Neural progenitor cell (in vitro differentiated cells): ENCODE measurements at regions not wholly inside any gene's neighbourhood (a gene's known extent, or its start where the extent isn't known, plus 50 kb on each side); places are given as distances from the start of the nearest gene placed in this dataset.

ENCODE experiments used
- DNase-seq: peaks from one replicate; pipeline ENCODE4 v3.0.0-alpha.2; 2016; ENCODE audit warnings: low spot score
- H2AFZ ChIP-seq: fragments of 200-600 bp; sonication (generic); replicated peaks from 2 replicates; pipeline ENCODE4 v1.6.1; 2016; ENCODE audit warnings: antibody characterized with exemption
- H3F3A ChIP-seq: fragments of 200-600 bp; sonication (generic); 2 replicates; pipeline ENCODE4 v1.6.1; 2016; ENCODE audit warnings: antibody characterized with exemption, low read depth
- H3K27ac ChIP-seq: fragments of 200-600 bp; sonication (generic); 2 replicates; pipeline ENCODE4 v1.5.1; 2016; ENCODE audit warnings: mild to moderate bottlenecking
- H3K27me3 ChIP-seq: fragments of 200-600 bp; sonication (generic); 2 replicates; pipeline ENCODE4 v1.6.1; 2016; ENCODE audit warnings: mild to moderate bottlenecking, moderate library complexity
- H3K36me3 ChIP-seq: fragments of 200-600 bp; sonication (generic); 2 replicates; pipeline ENCODE4 v1.5.1; 2016
- H3K4me1 ChIP-seq: fragments of 200-600 bp; sonication (generic); 2 replicates; pipeline ENCODE4 v1.6.1; 2016; ENCODE audit warnings: mixed run types
- H3K4me2 ChIP-seq: fragments of 200-600 bp; sonication (generic); 2 replicates; pipeline ENCODE4 v1.6.1; 2016
- H3K4me3 ChIP-seq: fragments of 200-600 bp; sonication (generic); 2 replicates; pipeline ENCODE4 v1.5.1; 2016
- H3K79me2 ChIP-seq: fragments of 200-600 bp; sonication (generic); 2 replicates; pipeline ENCODE4 v1.6.1; 2016; ENCODE audit warnings: low read depth
- H3K9ac ChIP-seq: fragments of 200-600 bp; sonication (generic); 2 replicates; pipeline ENCODE4 v1.6.1; 2016
- H3K9me3 ChIP-seq: fragments of 200-600 bp; sonication (generic); 2 replicates; pipeline ENCODE4 v1.5.1; 2016; ENCODE audit warnings: low read depth
- H4K20me1 ChIP-seq: fragments of 200-600 bp; sonication (generic); 2 replicates; pipeline ENCODE4 v1.6.1; 2016; ENCODE audit warnings: low read depth
- H3K27ac Mint-ChIP-seq: 3 replicates; pipeline ENCODE4 v1.8.0; 2021; ENCODE audit warnings: mixed read lengths
- H3K27me3 Mint-ChIP-seq: 2 replicates; pipeline ENCODE4 v1.8.0; 2022; ENCODE audit warnings: low read depth, mild to moderate bottlenecking, inconsistent platforms, moderate library complexity, mixed read lengths; ENCODE audit not compliant: insufficient read depth
- H3K36me3 Mint-ChIP-seq: 3 replicates; pipeline ENCODE4 v1.8.0; 2021; ENCODE audit warnings: mixed read lengths
- H3K4me1 Mint-ChIP-seq: 3 replicates; pipeline ENCODE4 v1.8.0; 2021; ENCODE audit warnings: mixed read lengths
- H3K4me3 Mint-ChIP-seq: 3 replicates; pipeline ENCODE4 v1.8.0; 2021; ENCODE audit warnings: mild to moderate bottlenecking, moderate library complexity, mixed read lengths
- H3K9me3 Mint-ChIP-seq: 3 replicates; pipeline ENCODE4 v1.8.0; 2020; ENCODE audit warnings: mixed read lengths
- CTCF ChIP-seq: fragments of 200-600 bp; sonication (generic); IDR thresholded peaks from 2 replicates; pipeline ENCODE4 v1.5.1; 2017; ENCODE audit warnings: antibody characterized with exemption, mild to moderate bottlenecking
- EZH2 ChIP-seq: fragments of 200-600 bp; sonication (generic); IDR thresholded peaks from 2 replicates; pipeline ENCODE4 v1.6.1; 2017; ENCODE audit warnings: antibody characterized with exemption, mild to moderate bottlenecking, moderate library complexity
- EZH2phosphoT487 ChIP-seq: fragments of 200-600 bp; sonication (generic); IDR thresholded peaks from 2 replicates; pipeline ENCODE4 v1.6.1; 2017; ENCODE audit warnings: antibody characterized with exemption

DNA sequence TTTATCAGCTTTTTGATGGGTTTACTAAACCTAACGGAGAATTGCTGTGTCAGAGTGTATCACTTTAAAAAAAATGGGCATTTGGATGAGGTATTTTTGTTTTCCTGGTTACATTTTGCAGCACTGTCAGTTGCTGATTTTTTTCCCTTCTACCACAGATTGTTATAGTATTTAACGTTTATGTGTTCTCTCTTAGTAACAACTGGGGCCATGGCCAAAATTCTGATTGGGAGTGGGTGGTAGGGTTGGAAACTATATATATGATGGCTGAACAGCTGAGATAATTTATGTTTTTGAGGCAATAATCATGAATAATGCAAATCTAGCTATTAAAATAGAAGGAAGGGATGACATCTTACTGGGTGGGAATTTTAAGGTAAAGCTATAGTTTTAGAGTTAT lies 229.4 kb upstream of the SUCLG2 start:
- no peaks in the 10 kb centered on the region for H3K9me3 ChIP-seq
- H3K36me3 Mint-ChIP-seq = no peaks in the 10 kb centered on the region
- H3K4me3 Mint-ChIP-seq = no peak overlapping the region
- no peak overlapping the region for H3K27ac ChIP-seq
- no peak overlapping the region for H3K27ac Mint-ChIP-seq
- no peak overlapping the region for H3K4me3 ChIP-seq
- peaks cover 2% of the 10 kb centered on the region for H3K9me3 Mint-ChIP-seq
- H3K79me2 ChIP-seq = no peaks in the 10 kb centered on the region
- no peak for TF ChIP-seq EZH2
- no peak for TF ChIP-seq EZH2phosphoT487
- no peak for TF ChIP-seq CTCF
- no peaks in the 10 kb centered on the region for H4K20me1 ChIP-seq
- no peaks in the 10 kb centered on the region for H3K27me3 ChIP-seq
- H3K4me1 ChIP-seq = no peaks in the 10 kb centered on the region
- no peak overlapping the region for H2AFZ ChIP-seq
- H3K36me3 ChIP-seq = no peaks in the 10 kb centered on the region
- H3K9ac ChIP-seq = no peak overlapping the region
- DNase-seq = no peak
- no peaks in the 10 kb centered on the region for H3K4me1 Mint-ChIP-seq
- H3F3A ChIP-seq = no peaks in the 10 kb centered on the region
- no peaks in the 10 kb centered on the region for H3K27me3 Mint-ChIP-seq
- H3K4me2 ChIP-seq = no peak overlapping the region

- no peaks in the 10 kb centered on the region for H3K79me2 ChIP-seq
- Mint-ChIP-seq H3K27me3 (no peaks in the 10 kb centered on the region), H3K4me3 (no peak overlapping the region), H3K4me1 (no peaks in the 10 kb centered on the region), H3K36me3 (no peaks in the 10 kb centered on the region), H3K9me3 (peaks cover 2% of the 10 kb centered on the region), H3K27ac (no peak overlapping the region)
- no peak overlapping the region for H3K4me3 ChIP-seq
- no peaks in the 10 kb centered on the region for H3F3A ChIP-seq
- H3K36me3 ChIP-seq = no peaks in the 10 kb centered on the region
- no peak overlapping the region for H3K27ac ChIP-seq
- no peak overlapping the region for H3K4me2 ChIP-seq
- no peaks in the 10 kb centered on the region for H3K27me3 ChIP-seq
- no peaks in the 10 kb centered on the region for H3K9me3 ChIP-seq
- no peaks in the 10 kb centered on the region for H3K4me1 ChIP-seq
- no peaks in the 10 kb centered on the region for H4K20me1 ChIP-seq
- no peak for DNase-seq
- H3K9ac ChIP-seq = no peak overlapping the region
- TF ChIP-seq EZH2 (no peak), CTCF (no peak), EZH2phosphoT487 (no peak)
- H2AFZ ChIP-seq = no peak overlapping the region
Measured at GRCh38 chr3:67882981-67883380, 228.6 kb upstream of the SUCLG2 start.

DNA sequence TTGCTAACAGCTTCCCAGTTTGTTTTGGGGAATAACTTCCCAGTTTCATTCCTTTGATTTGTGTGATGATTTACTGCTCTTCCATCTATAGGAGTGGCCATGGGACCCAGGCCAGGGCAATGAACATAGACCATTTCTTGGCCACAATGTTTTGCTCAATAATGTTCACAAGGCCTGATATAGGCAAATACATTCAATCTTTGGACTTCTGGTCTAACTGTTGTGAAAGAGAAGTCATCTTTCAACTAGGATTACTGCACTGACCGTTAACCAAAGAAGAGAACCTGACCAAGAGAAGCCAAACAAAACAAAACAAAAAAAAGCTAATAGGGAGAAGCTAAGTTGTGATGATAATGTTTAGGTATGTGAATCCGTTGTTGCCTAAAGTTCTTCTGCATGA lies 221.8 kb upstream of the SUCLG2 start:
- no peaks in the 10 kb centered on the region for H3K36me3 Mint-ChIP-seq
- no peak for TF ChIP-seq EZH2
- TF ChIP-seq EZH2phosphoT487 = no peak
- TF ChIP-seq CTCF = no peak
- Histone ChIP-seq H3K4me2 (no peak overlapping the region), H3K79me2 (no peaks in the 10 kb centered on the region), H2AFZ (no peak overlapping the region), H3K27ac (no peak overlapping the region), H3K9me3 (no peaks in the 10 kb centered on the region), H3K9ac (no peak overlapping the region), H3K4me3 (no peak overlapping the region), H3K4me1 (no peaks in the 10 kb centered on the region), H3K27me3 (no peaks in the 10 kb centered on the region), H3F3A (no peaks in the 10 kb centered on the region), H4K20me1 (no peaks in the 10 kb centered on the region), H3K36me3 (no peaks in the 10 kb centered on the region)
- no peak overlapping the region for H3K27ac Mint-ChIP-seq
- H3K4me1 Mint-ChIP-seq = no peaks in the 10 kb centered on the region
- no peaks in the 10 kb centered on the region for H3K27me3 Mint-ChIP-seq
- no peaks in the 10 kb centered on the region for H3K9me3 Mint-ChIP-seq
- no peak for DNase-seq
- no peak overlapping the region for H3K4me3 Mint-ChIP-seq

DNA sequence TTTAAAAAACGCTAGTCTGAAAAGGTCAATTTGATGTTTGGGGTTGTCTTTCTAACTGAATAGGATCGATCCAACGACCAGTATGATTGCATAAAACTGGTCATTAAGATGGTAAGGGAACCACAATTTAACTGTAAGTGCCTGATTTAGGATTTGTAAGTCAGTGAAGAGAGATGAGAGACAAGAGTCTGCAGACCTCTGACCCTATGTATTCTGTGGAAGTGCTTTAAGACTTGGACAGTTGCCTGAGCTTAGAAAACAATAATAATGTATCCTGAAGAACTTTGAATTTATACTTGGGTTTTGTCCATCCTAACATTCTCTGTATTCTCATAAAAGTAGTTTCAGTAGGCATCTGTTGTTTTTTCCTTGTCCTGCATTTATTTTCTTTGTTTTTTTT lies 221.4 kb upstream of the SUCLG2 start:
- no peak overlapping the region for H3K9ac ChIP-seq
- no peak overlapping the region for H2AFZ ChIP-seq
- no peaks in the 10 kb centered on the region for H3K36me3 ChIP-seq
- H3K4me1 ChIP-seq = no peaks in the 10 kb centered on the region
- Mint-ChIP-seq H3K9me3 (no peaks in the 10 kb centered on the region), H3K4me3 (no peak overlapping the region), H3K27ac (no peak overlapping the region), H3K4me1 (no peaks in the 10 kb centered on the region), H3K36me3 (no peaks in the 10 kb centered on the region), H3K27me3 (no peaks in the 10 kb centered on the region)
- TF ChIP-seq CTCF (no peak), EZH2 (no peak), EZH2phosphoT487 (no peak)
- no peaks in the 10 kb centered on the region for H3K79me2 ChIP-seq
- no peaks in the 10 kb centered on the region for H3K9me3 ChIP-seq
- no peaks in the 10 kb centered on the region for H3F3A ChIP-seq
- H4K20me1 ChIP-seq = no peaks in the 10 kb centered on the region
- H3K27me3 ChIP-seq = no peaks in the 10 kb centered on the region
- H3K27ac ChIP-seq = no peak overlapping the region
- no peak for DNase-seq
- no peak overlapping the region for H3K4me2 ChIP-seq
- H3K4me3 ChIP-seq = no peak overlapping the region
